Panc1 (cell line): ENCODE measurements at regions not wholly inside any gene's neighbourhood (a gene's known extent, or its start where the extent isn't known, plus 50 kb on each side); places are given as distances from the start of the nearest gene placed in this dataset.

Source experiments
- ATAC-seq: fragments of 200-7000 bp; cut with Tn5 transposase; 2 replicates; pipeline ENCODE4 v1.9.1; 2020; ENCODE audit warnings: mild to moderate bottlenecking, moderate library complexity
- BruUV-seq: library from RNA; stranded (reverse); fragments of 400-500 nt; replicated peaks from 2 replicates; lab custom pipeline; 2021; lab: Mats Ljungman, UMichigan
- CTCF ChIA-PET: fragments of 300-600 bp; sonication (Branson Sonifier 250); formaldehyde crosslinking; loops from one replicate; lab custom pipeline; 2022; ENCODE audit warnings: antibody characterized with exemption; lab: Charles Lee
- POLR2A ChIA-PET: fragments of 300-600 bp; sonication (Branson Sonifier 250); formaldehyde crosslinking; loops from one replicate; lab custom pipeline; 2022; ENCODE audit warnings: antibody characterized with exemption; lab: Charles Lee
- DNase-seq: peaks from one replicate; pipeline ENCODE4 v3.0.0-alpha.2; 2010; ENCODE audit warnings: low read depth, low spot score
- H3K27ac ChIP-seq: 2 replicates; pipeline ENCODE4 v1.5.1; 2011; ENCODE audit warnings: mild to moderate bottlenecking, low read length, inconsistent platforms
- H3K27me3 ChIP-seq: fragments of 200-500 bp; sonication (Bioruptor generic); 2 replicates; pipeline ENCODE4 v1.6.0; 2014; ENCODE audit warnings: low read length, inconsistent platforms; ENCODE audit not compliant: control insufficient read depth, insufficient read depth
- H3K36me3 ChIP-seq: fragments of 200-500 bp; sonication (Bioruptor generic); 2 replicates; pipeline ENCODE4 v1.5.1; 2014; ENCODE audit warnings: inconsistent platforms, mild to moderate bottlenecking, low read length, moderate library complexity; ENCODE audit not compliant: control insufficient read depth, insufficient read depth
- H3K4me1 ChIP-seq: 2 replicates; pipeline ENCODE4 v1.5.1; 2011; ENCODE audit warnings: inconsistent platforms, mild to moderate bottlenecking, low read length, moderate library complexity; ENCODE audit not compliant: control insufficient read depth, insufficient read depth
- H3K4me3 ChIP-seq, 2 experiments: 2 replicates each; pipeline ENCODE4 v1.5.1; 2011 to 2012; ENCODE audit warnings: low read depth in 2 of 2, low read length in 2 of 2, mild to moderate bottlenecking in 2 of 2, inconsistent platforms in 1 of 2, moderate library complexity in 1 of 2
- H3K9me3 ChIP-seq: fragments of 200-500 bp; sonication (Bioruptor generic); 2 replicates; pipeline ENCODE4 v1.5.1; 2014; ENCODE audit warnings: low read depth, mild to moderate bottlenecking, inconsistent platforms, low read length, moderate library complexity; ENCODE audit not compliant: control insufficient read depth, insufficient read depth
- POLR2AphosphoS5 ChIP-seq: IDR thresholded peaks from 2 replicates; pipeline ENCODE4 v1.6.1; 2012; ENCODE audit warnings: mild to moderate bottlenecking, low read depth, low read length, moderate library complexity
- REST ChIP-seq, 2 experiments: IDR thresholded peaks; 2 replicates each; pipeline ENCODE4 v1.6.1; 2011 to 2012; ENCODE audit warnings: low read depth in 2 of 2, control low read depth in 1 of 2, low read length in 1 of 2, mild to moderate bottlenecking in 1 of 2, moderate library complexity in 1 of 2; ENCODE audit not compliant: insufficient read depth in 1 of 2
- SIN3A ChIP-seq: IDR thresholded peaks from 2 replicates; pipeline ENCODE4 v1.6.1; 2012; ENCODE audit warnings: low read depth, mild to moderate bottlenecking, low read length, moderate library complexity, borderline replicate concordance; ENCODE audit not compliant: insufficient read depth
- TCF7L2 ChIP-seq: IDR thresholded peaks from 2 replicates; pipeline ENCODE4 v1.6.1; 2011; ENCODE audit warnings: mild to moderate bottlenecking, low read depth, low read length, inconsistent platforms
- in situ Hi-C: cut with HindIII; loops from 2 replicates; pipeline ENCODE4 v1.10.0; 2016; ENCODE audit warnings: low sequenced_read_pairs, low pct_unique_long_range_greater_than_20kb
- intact Hi-C: fragments of 100-400 bp; cut with micrococcal nuclease; formaldehyde crosslinking; loops from one replicate; pipeline ENCODE4 v1.10.0; 2022; ENCODE audit not compliant: unreplicated experiment
- TF ChIP-seq, protein P1 (sequence below): fragments of 450-650 bp; IDR thresholded peaks from 2 replicates; pipeline ENCODE4 v1.5.1; 2017; ENCODE audit warnings: mild to moderate bottlenecking

- no peaks in the 10 kb centered on the region for H3K27me3 ChIP-seq
- DNase-seq (no peak), ATAC-seq (no peak)
- no peak overlapping the region for H3K4me3 ChIP-seq
- H3K4me1 ChIP-seq = no peaks in the 10 kb centered on the region; the same call in 1 of the 2 replicates
- TF ChIP-seq, protein P1, sequence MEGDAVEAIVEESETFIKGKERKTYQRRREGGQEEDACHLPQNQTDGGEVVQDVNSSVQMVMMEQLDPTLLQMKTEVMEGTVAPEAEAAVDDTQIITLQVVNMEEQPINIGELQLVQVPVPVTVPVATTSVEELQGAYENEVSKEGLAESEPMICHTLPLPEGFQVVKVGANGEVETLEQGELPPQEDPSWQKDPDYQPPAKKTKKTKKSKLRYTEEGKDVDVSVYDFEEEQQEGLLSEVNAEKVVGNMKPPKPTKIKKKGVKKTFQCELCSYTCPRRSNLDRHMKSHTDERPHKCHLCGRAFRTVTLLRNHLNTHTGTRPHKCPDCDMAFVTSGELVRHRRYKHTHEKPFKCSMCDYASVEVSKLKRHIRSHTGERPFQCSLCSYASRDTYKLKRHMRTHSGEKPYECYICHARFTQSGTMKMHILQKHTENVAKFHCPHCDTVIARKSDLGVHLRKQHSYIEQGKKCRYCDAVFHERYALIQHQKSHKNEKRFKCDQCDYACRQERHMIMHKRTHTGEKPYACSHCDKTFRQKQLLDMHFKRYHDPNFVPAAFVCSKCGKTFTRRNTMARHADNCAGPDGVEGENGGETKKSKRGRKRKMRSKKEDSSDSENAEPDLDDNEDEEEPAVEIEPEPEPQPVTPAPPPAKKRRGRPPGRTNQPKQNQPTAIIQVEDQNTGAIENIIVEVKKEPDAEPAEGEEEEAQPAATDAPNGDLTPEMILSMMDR = no peak
- no peak for TF ChIP-seq POLR2AphosphoS5
- TF ChIP-seq REST (IDR thresholded peaks at IDR 0.05; ENCODE audit: insufficient read depth in 1 of 2, low read depth in 2 of 2, low read length in 1 of 2) = no peak
- no peak for TF ChIP-seq SIN3A
- TF ChIP-seq TCF7L2 = no peak
- no TSS peak for BruUV-seq
- ChIA-PET CTCF (no interaction called here), POLR2A (no interaction called here)
- no peaks in the 10 kb centered on the region for H3K9me3 ChIP-seq
- no peaks in the 10 kb centered on the region for H3K36me3 ChIP-seq
- in situ Hi-C loops (no loop called here), intact Hi-C loops (no loop called here)
- H3K27ac ChIP-seq = no peak overlapping the region
Measured at GRCh38 chr3:101954936-101955335, 105.6 kb downstream of the NFKBIZ start.

DNA sequence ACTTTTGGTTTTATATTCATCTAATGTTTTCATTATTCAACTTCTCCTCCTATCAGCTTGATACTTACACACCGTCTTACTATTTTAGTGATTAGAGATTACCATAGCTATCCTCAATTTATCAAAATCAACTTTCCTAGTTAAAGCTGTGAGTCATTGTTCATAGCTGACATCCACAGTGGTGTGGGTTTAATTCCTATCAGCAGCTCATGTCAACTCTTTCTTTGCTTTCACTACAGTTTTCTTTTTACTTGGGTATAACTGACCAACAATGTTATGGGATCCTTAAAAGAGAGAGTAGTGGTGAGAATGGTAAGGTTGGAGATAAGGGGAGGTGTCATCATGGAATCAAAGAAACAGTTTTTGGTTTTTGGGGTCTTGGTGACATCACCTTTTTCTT, 112.7 kb downstream of the NFKBIZ start:
- no TSS peak for BruUV-seq
- Histone ChIP-seq H3K36me3 (no peaks in the 10 kb centered on the region), H3K27me3 (no peaks in the 10 kb centered on the region), H3K4me3 (no peak overlapping the region), H3K4me1 (no peaks in the 10 kb centered on the region), H3K9me3 (no peaks in the 10 kb centered on the region), H3K27ac (no peak overlapping the region)
- TF ChIP-seq, protein P1 = no peak
- no peak for TF ChIP-seq SIN3A
- TF ChIP-seq REST (IDR thresholded peaks at IDR 0.05; ENCODE audit: insufficient read depth in 1 of 2, low read depth in 2 of 2, low read length in 1 of 2) = no peak
- no peak for TF ChIP-seq TCF7L2
- ATAC-seq = no peak
- in situ Hi-C loops (no loop called here), intact Hi-C loops (no loop called here)
- CTCF ChIA-PET = no interaction called here
- no peak for DNase-seq
- POLR2A ChIA-PET = no interaction called here
